DMS153 treated with DMSO at 0.1 percent for 48 hours (cell line): ENCODE measurements at regions not wholly inside any gene's neighbourhood (a gene's known extent, or its start where the extent isn't known, plus 50 kb on each side); places are given as distances from the start of the nearest gene placed in this dataset.

Source experiments
- DNase-seq: peaks from one replicate; lab custom pipeline; 2025; ENCODE audit not compliant: unreplicated experiment; lab: John Stamatoyannopoulos, UW

- DNase-seq: no peak
These were observed 56.7 kb upstream of the GUCA2B start for GRCh38 chr1:42096554-42096953.

DNA sequence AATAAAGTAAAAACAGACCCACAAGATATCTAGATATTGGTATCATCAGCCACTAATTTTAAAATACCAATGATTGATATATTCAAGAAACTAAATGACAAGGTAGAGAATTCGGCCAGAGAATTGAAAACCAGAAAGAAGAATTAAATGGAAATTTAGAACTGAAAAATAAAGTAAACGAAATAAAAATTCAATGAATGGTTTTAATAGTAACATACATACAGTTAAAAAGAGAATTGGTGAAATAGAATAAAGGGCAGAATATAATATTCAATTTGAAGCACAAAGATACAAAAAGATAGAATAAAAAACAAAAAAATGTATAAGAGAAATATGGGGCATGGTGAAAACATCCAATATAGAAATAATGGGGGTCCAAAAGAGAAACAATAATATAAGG, 64.0 kb upstream of the GUCA2B start:
- no peak for DNase-seq

GRCh38 chr1:42086146-42086545, 67.1 kb upstream of the GUCA2B start:
- no peak for DNase-seq

GRCh38 chr1:42085596-42085995, 67.6 kb upstream of the GUCA2B start:
- no peak for DNase-seq

- no peak for DNase-seq
These were observed 71.7 kb upstream of the GUCA2B start for GRCh38 chr1:42081475-42081874.

DNA sequence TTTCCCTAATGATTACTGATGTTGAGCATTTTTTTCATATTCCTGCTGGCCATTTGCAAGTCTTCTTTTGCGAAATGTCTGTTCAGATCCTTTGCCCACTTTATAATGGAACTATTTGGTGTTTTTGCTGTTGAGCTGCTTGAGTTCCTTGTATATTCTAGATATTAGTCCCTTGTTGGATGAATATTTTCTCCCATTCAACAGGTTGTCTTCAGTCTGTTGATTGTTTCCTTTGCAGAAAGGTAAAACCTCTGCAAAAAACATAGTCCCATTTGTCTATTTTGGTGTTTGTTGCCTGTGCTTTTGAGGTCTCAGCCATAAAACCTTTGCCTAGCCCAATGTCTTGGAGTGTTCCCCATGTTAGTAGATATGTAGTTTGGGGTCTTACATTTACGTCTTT, 78.0 kb upstream of the GUCA2B start:
- no peak for DNase-seq

GRCh38 chr1:42070996-42071395, 82.2 kb upstream of the GUCA2B start:
- DNase-seq: no peak

- no peak for DNase-seq
These were observed 95.4 kb upstream of the GUCA2B start for GRCh38 chr1:42057800-42058199.

GRCh38 chr1:42056460-42056859, 96.8 kb upstream of the GUCA2B start:
- DNase-seq: no peak

DNA sequence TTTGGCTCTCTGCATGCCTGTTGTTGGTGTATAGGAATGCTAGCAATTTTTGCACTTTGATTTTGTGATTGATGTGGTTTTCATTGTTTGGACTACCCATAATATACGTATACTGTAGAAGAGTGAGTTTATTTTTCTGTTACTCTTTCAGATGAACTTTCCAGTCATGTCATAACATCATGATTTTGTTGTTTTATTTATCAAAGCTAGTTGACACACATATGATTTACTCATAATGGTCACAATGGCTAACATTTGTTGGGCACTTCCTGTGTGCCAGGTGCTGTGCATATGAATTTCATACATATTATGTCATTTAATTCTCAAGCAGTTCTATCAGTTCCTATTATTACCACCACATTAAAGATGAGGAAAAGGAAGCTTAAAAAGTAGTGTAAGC, 98.1 kb upstream of the GUCA2B start:
- no peak for DNase-seq

DNA sequence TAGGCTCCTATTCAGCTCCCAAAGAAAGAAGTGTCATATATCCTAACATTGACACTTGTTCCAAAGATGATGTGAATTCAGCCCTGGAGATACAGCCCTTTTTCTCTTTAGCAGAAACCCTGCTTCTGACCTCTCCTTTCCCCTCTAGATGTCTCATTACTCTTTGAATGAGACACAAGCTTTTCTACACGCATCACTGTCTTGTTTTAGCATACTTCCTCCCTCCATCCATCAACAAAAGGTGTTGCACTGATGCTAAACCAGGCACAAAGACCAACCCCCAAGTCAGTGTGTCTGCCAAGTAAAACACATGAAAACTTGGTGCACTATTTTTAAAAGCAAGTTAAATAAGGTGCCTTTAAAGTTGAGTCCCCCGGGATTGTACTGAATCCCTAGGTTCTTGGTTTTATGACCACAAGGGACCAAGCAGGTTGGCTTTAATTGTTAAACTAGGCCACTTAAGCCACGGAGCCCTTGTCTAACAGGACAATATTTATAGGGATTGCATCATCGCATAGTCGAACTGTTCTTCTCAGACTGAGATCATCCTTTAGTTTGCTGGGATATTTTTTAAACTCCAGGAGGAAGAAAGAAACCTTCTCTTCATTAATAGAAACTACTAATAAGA, 101.0 kb upstream of the GUCA2B start:
- DNase-seq: no peak

GRCh38 chr1:42047508-42047880, 105.7 kb upstream of the GUCA2B start:
- DNase-seq: no peak

DNA sequence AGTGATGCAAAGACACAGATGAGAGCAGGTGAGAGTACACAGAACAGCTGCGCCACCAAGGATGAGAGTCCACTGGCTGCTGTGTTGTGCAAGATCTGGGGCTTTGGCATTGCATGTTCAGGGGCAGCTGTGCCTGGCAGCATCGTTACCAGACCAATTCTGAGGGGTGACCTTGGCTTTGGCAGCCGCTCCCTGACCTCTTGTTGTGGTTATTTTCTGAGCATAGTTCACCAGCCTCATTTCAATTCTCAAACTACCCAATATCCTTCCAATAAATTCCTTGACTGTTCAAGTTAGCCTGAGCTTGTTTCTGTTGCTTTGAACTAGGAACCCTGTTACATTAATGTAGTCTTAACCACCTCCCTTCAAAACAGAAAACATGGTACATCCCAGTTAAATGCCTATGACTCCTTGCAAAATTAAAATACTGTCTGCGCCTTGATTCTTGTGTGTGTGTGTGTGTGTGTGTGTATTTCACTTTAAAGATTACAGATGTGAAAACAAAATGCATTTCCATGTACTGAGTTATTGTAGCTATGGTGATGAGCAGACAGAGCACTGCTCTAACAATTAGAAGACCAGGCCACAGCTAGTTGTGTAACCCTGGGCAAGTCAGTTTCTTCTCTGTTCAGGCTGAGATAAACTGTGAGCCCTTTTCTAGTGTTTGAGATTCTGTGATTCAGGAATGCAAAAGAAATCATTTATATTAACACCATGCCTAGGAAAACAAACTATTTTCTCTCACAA, 106.3 kb upstream of the GUCA2B start:
- DNase-seq: no peak

GRCh38 chr1:42044346-42044745, 108.9 kb upstream of the GUCA2B start:
- DNase-seq: no peak

DNA sequence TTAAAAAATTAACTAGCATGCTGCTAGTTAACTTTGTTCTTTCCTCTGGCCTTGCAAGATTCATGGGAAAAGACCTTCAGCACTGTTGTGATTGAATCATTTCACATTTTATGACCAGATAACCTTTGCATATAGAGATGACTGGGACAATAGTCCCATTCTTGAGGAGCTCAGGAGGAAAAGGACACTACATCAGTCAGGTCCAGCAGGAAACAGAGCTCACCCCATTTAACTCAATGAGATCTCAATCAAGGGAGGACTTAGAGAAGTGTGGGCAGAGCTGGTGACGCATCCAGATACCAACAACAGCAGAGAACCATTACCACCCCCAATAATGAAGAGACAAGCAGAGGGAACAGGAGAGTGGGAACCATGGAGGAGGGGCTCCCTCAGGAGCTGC, 109.4 kb upstream of the GUCA2B start:
- no peak for DNase-seq

DNA sequence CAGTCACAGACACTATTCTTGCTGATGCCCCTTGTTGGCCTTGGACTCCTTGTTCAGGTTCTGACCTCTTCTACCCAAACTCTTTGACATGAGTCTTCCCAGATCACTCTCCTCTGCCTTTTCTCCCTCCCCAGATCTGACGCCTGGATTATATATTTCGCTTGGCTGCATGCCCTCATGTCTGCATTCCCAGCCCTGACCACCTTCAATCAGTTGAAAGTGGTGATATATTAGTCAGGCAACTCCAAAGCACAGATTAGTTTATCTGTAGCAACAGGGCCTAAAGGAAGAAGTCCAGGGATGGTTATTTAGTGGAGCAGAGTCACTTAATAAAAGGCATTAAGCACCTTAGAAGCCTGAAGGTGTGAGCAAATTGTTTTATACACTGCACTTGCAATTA, 110.0 kb upstream of the GUCA2B start:
- no peak for DNase-seq

GRCh38 chr1:42041031-42041430, 112.2 kb upstream of the GUCA2B start:
- no peak for DNase-seq

- no peak for DNase-seq
These were observed 113.1 kb upstream of the GUCA2B start for GRCh38 chr1:42040159-42040558.

DNA sequence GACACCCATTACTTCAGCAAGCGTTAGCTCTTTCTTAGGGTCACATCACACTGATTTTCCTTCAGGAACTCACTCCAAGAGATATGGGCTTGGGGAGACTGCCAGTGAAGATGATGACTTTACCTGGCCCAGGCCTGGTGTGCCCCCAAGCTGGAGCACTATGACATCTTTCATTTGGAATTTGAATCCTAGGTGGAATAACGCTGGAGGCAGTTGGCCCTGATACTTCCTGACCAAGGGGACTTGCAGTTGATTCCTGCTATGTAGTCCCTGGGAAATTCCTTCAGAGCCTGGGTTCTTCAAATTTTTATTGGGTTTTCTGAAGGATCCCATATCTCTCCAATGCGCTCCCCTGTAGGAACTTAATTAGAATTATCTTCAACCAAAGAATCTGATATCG, 114.9 kb upstream of the GUCA2B start:
- no peak for DNase-seq

GRCh38 chr1:42037586-42037985, 115.6 kb upstream of the GUCA2B start:
- DNase-seq: no peak

GRCh38 chr1:42037161-42037560, 116.0 kb upstream of the GUCA2B start:
- DNase-seq: no peak

DNA sequence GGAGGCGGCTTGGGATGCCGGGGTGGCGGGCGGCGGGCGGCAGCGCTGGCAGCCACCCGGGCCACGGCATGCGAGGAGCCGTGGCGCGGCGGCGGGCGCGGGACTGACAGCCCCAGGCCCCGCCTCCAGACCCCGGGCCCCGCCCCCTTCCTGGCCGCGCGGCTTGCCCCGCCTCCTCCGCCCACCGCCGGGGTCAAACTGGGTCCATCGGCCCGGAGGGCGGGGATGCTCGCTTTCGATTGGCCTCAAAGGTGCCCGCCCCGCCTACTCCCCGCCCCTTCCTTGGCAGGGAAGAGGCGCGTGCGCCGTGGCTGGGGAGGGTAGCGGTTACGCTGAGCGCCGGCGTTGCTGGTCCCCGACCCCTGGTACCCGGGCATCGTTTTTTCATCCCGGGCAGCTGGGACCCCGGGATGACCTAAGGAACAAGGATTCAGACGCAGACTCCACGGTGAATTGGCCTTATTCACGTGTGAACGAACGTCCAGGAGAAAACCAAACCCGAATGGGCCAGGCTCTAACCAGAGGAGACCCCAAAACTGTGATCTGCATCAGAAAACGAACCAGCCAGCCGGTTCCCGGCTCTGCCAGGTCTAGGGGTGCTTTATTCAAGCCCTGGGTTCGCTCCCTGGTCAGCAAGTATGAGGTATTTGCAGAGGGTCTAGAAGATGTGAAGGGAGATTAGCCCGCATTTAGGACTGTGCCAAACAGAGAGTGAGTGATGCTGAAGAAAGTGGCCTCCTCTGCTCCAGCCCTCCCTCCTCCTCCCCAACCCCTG, 117.2 kb upstream of the GUCA2B start:
- DNase-seq: peak; percentile 96
